Lower leg skin (tissue), 3 donors: ENCODE measurements at regions not wholly inside any gene's neighbourhood (a gene's known extent, or its start where the extent isn't known, plus 50 kb on each side); places are given as distances from the start of the nearest gene placed in this dataset.

Experiments used
- CTCF ChIP-seq, 3 donors: fragments of 450-650 bp; IDR thresholded peaks; one replicate each; pipeline ENCODE4 v1.5.1; 2016; ENCODE audit warnings: antibody characterized with exemption in 3 of 3, mild to moderate bottlenecking in 3 of 3, moderate library complexity in 2 of 3
- POLR2A ChIP-seq, 2 donors: fragments of 450-650 bp; IDR thresholded peaks; one replicate each; pipeline ENCODE4 v1.6.1; 2016 to 2017; ENCODE audit warnings: antibody characterized with exemption in 2 of 2, mild to moderate bottlenecking in 1 of 2, moderate library complexity in 1 of 2

- TF ChIP-seq CTCF (IDR thresholded peaks at IDR 0.05) = no peak
- no peak for TF ChIP-seq POLR2A (IDR thresholded peaks at IDR 0.05)
These were observed 172.8 kb upstream of the ZNF267 start for GRCh38 chr16:31700530-31701388.
